Astrocyte (in vitro differentiated cells and primary cell): ENCODE measurements at regions not wholly inside any gene's neighbourhood (a gene's known extent, or its start where the extent isn't known, plus 50 kb on each side); places are given as distances from the start of the nearest gene placed in this dataset.

Source experiments
- DNase-seq: peaks from one replicate; pipeline ENCODE4 v3.0.0-alpha.2; 2010; ENCODE audit warnings: low read depth
- FAIRE-seq: peaks from 2 replicates; lab custom pipeline; 2011; peaks lifted over from hg19 to GRCh38; lab: Jason Lieb, UNC
- H2AFZ ChIP-seq: 2 replicates; pipeline ENCODE4 v1.6.0; 2012; ENCODE audit warnings: low read depth, low read length, inconsistent platforms
- H3K27ac ChIP-seq: 2 replicates; pipeline ENCODE4 v1.5.1; 2011; ENCODE audit warnings: low read depth, low read length, inconsistent platforms
- H3K27me3 ChIP-seq: 2 replicates; pipeline ENCODE4 v1.6.0; 2011; ENCODE audit warnings: low read length, inconsistent platforms; ENCODE audit not compliant: insufficient read depth
- H3K36me3 ChIP-seq: 2 replicates; pipeline ENCODE4 v1.5.1; 2011; ENCODE audit warnings: low read length, inconsistent platforms; ENCODE audit not compliant: insufficient read depth
- H3K4me1 ChIP-seq: 2 replicates; pipeline ENCODE4 v1.5.1; 2011; ENCODE audit warnings: low read length, inconsistent platforms; ENCODE audit not compliant: insufficient read depth
- H3K4me2 ChIP-seq: 2 replicates; pipeline ENCODE4 v1.6.0; 2012; ENCODE audit warnings: low read length, inconsistent platforms
- H3K4me3 ChIP-seq: 2 replicates; pipeline ENCODE4 v1.5.1; 2011; ENCODE audit warnings: low read depth, mild to moderate bottlenecking, low read length, inconsistent platforms; ENCODE audit not compliant: insufficient read depth
- H3K79me2 ChIP-seq: 2 replicates; pipeline ENCODE4 v1.6.0; 2012; ENCODE audit warnings: mild to moderate bottlenecking, low read length, inconsistent platforms; ENCODE audit not compliant: insufficient read depth
- H3K9ac ChIP-seq: 2 replicates; pipeline ENCODE4 v1.6.0; 2012; ENCODE audit warnings: mild to moderate bottlenecking, low read length, inconsistent platforms
- H3K9me3 ChIP-seq: 2 replicates; pipeline ENCODE4 v1.5.1; 2012; ENCODE audit warnings: low read depth, mild to moderate bottlenecking, low read length, inconsistent platforms; ENCODE audit not compliant: insufficient read depth
- H4K20me1 ChIP-seq: 2 replicates; pipeline ENCODE4 v1.6.0; 2012; ENCODE audit warnings: low read length, inconsistent platforms; ENCODE audit not compliant: insufficient read depth
- H3K27ac Mint-ChIP-seq: one replicate; pipeline ENCODE4 v1.8.0; 2021; ENCODE audit warnings: mild to moderate bottlenecking, mixed read lengths; ENCODE audit not compliant: unreplicated experiment
- H3K27me3 Mint-ChIP-seq: one replicate; pipeline ENCODE4 v1.8.0; 2021; ENCODE audit warnings: low read depth, mixed read lengths; ENCODE audit not compliant: unreplicated experiment
- H3K36me3 Mint-ChIP-seq: one replicate; pipeline ENCODE4 v1.8.0; 2021; ENCODE audit warnings: low read depth, mixed read lengths; ENCODE audit not compliant: unreplicated experiment
- H3K4me1 Mint-ChIP-seq: one replicate; pipeline ENCODE4 v1.8.0; 2021; ENCODE audit warnings: low read depth, mixed read lengths; ENCODE audit not compliant: unreplicated experiment
- H3K4me3 Mint-ChIP-seq: one replicate; pipeline ENCODE4 v1.8.0; 2021; ENCODE audit warnings: mild to moderate bottlenecking, moderate library complexity, mixed read lengths; ENCODE audit not compliant: unreplicated experiment
- H3K9me3 Mint-ChIP-seq: one replicate; pipeline ENCODE4 v1.8.0; 2021; ENCODE audit warnings: mild to moderate bottlenecking, mixed read lengths; ENCODE audit not compliant: unreplicated experiment
- CTCF ChIP-seq: IDR thresholded peaks from 2 replicates; pipeline ENCODE4 v1.5.1; 2011; ENCODE audit warnings: low read depth, mild to moderate bottlenecking, inconsistent platforms, low read length, moderate library complexity; ENCODE audit not compliant: insufficient read depth
- EZH2 ChIP-seq: IDR thresholded peaks from 2 replicates; pipeline ENCODE4 v1.6.1; 2012; ENCODE audit warnings: mild to moderate bottlenecking, low read length, inconsistent platforms; ENCODE audit not compliant: insufficient read depth

- H3K27me3 Mint-ChIP-seq: peaks cover 9% of the 10 kb centered on the region
- Histone ChIP-seq H3K79me2 (no peaks in the 10 kb centered on the region), H3K9ac (no peak overlapping the region), H3K27me3 (no peaks in the 10 kb centered on the region), H3K4me1 (no peaks in the 10 kb centered on the region), H3K9me3 (no peaks in the 10 kb centered on the region), H2AFZ (no peak overlapping the region), H3K27ac (no peak overlapping the region), H3K36me3 (no peaks in the 10 kb centered on the region), H4K20me1 (no peaks in the 10 kb centered on the region), H3K4me3 (no peak overlapping the region), H3K4me2 (no peak overlapping the region)
- no peak overlapping the region for H3K27ac Mint-ChIP-seq
- peaks cover 2% of the 10 kb centered on the region for H3K9me3 Mint-ChIP-seq
- H3K4me1 Mint-ChIP-seq: no peaks in the 10 kb centered on the region
- no peak for DNase-seq
- no peak overlapping the region for H3K4me3 Mint-ChIP-seq
- no peaks in the 10 kb centered on the region for H3K36me3 Mint-ChIP-seq
- TF ChIP-seq EZH2 (no peak), CTCF (no peak)
- FAIRE-seq: no peak
Measured at GRCh38 chr9:85445887-85446286, 295.9 kb downstream of the AGTPBP1 start.

GRCh38 chr9:85444243-85444642, 297.5 kb downstream of the AGTPBP1 start:
- Mint-ChIP-seq H3K4me3 (no peak overlapping the region), H3K9me3 (peaks cover 2% of the 10 kb centered on the region), H3K36me3 (no peaks in the 10 kb centered on the region), H3K27me3 (peaks cover 16% of the 10 kb centered on the region), H3K4me1 (no peaks in the 10 kb centered on the region), H3K27ac (no peak overlapping the region)
- Histone ChIP-seq H3K9ac (no peak overlapping the region), H2AFZ (no peak overlapping the region), H3K27me3 (no peaks in the 10 kb centered on the region), H3K27ac (no peak overlapping the region), H3K4me2 (no peak overlapping the region), H3K4me3 (no peak overlapping the region), H3K36me3 (no peaks in the 10 kb centered on the region), H4K20me1 (no peaks in the 10 kb centered on the region), H3K4me1 (no peaks in the 10 kb centered on the region), H3K9me3 (no peaks in the 10 kb centered on the region), H3K79me2 (no peaks in the 10 kb centered on the region)
- no peak for DNase-seq
- no peak for FAIRE-seq
- TF ChIP-seq CTCF (no peak), EZH2 (no peak)

- Mint-ChIP-seq H3K4me3 (no peak overlapping the region), H3K27ac (no peak overlapping the region), H3K4me1 (no peaks in the 10 kb centered on the region), H3K36me3 (no peaks in the 10 kb centered on the region), H3K27me3 (peaks cover 16% of the 10 kb centered on the region), H3K9me3 (peaks cover 6% of the 10 kb centered on the region)
- H3K36me3 ChIP-seq: no peaks in the 10 kb centered on the region
- no peaks in the 10 kb centered on the region for H3K9me3 ChIP-seq
- no peaks in the 10 kb centered on the region for H4K20me1 ChIP-seq
- no peak overlapping the region for H3K4me2 ChIP-seq
- TF ChIP-seq EZH2: no peak
- no peak for TF ChIP-seq CTCF
- no peaks in the 10 kb centered on the region for H3K79me2 ChIP-seq
- H3K9ac ChIP-seq: no peak overlapping the region
- no peak overlapping the region for H2AFZ ChIP-seq
- no peak overlapping the region for H3K27ac ChIP-seq
- no peaks in the 10 kb centered on the region for H3K4me1 ChIP-seq
- H3K4me3 ChIP-seq: no peak overlapping the region
- FAIRE-seq (no peak), DNase-seq (no peak)
- no peaks in the 10 kb centered on the region for H3K27me3 ChIP-seq
Measured at GRCh38 chr9:85443190-85443598, 298.6 kb downstream of the AGTPBP1 start.
